WTC11 (cell line): ENCODE measurements at regions not wholly inside any gene's neighbourhood (a gene's known extent, or its start where the extent isn't known, plus 50 kb on each side); places are given as distances from the start of the nearest gene placed in this dataset.

ENCODE experiments used
- ATAC-seq: fragments of 200-7000 bp; cut with Tn5 transposase; 2 replicates; pipeline ENCODE4 v1.10.0; 2021; ENCODE audit warnings: mild to moderate bottlenecking, moderate library complexity
- CTCF ChIA-PET: fragments of 300-600 bp; sonication (Branson Sonifier 250); formaldehyde crosslinking; loops from one replicate; lab custom pipeline; 2021; ENCODE audit warnings: antibody characterized with exemption; lab: Charles Lee
- POLR2A ChIA-PET: fragments of 350-600 bp; sonication (Branson Sonifier 250); formaldehyde crosslinking; loops from one replicate; lab custom pipeline; 2021; ENCODE audit warnings: antibody characterized with exemption; lab: Charles Lee
- DNase-seq: peaks from one replicate; pipeline ENCODE4 v3.0.0; 2021; ENCODE audit warnings: low spot score
- H3K27ac Mint-ChIP-seq: 2 replicates; pipeline ENCODE4 v1.8.0; 2021; ENCODE audit warnings: mixed read lengths
- H3K27me3 Mint-ChIP-seq: 2 replicates; pipeline ENCODE4 v1.8.0; 2021; ENCODE audit warnings: low read depth, mild to moderate bottlenecking, moderate library complexity, mixed read lengths
- H3K36me3 Mint-ChIP-seq: 2 replicates; pipeline ENCODE4 v1.8.0; 2021; ENCODE audit warnings: mixed read lengths
- H3K4me1 Mint-ChIP-seq: 2 replicates; pipeline ENCODE4 v1.8.0; 2022; ENCODE audit warnings: mixed read lengths
- H3K4me3 Mint-ChIP-seq: 2 replicates; pipeline ENCODE4 v1.8.0; 2021; ENCODE audit warnings: mild to moderate bottlenecking, moderate library complexity, mixed read lengths
- H3K9me3 Mint-ChIP-seq: 2 replicates; pipeline ENCODE4 v1.8.0; 2021; ENCODE audit warnings: mixed read lengths
- AR ChIP-seq: fragments of 250-450 bp; sonication (Bioruptor Pico); IDR thresholded peaks from 2 replicates; pipeline ENCODE4 v1.9.0; 2021; ENCODE audit warnings: mild to moderate bottlenecking
- ELF4 ChIP-seq: sonication (generic); formaldehyde crosslinking; IDR thresholded peaks from 2 replicates; pipeline ENCODE4 v1.8.1; 2022; ENCODE audit warnings: low read depth, mild to moderate bottlenecking, moderate library complexity, missing genetic modification reagents
- GABPB1 ChIP-seq: sonication (generic); formaldehyde crosslinking; IDR thresholded peaks from 2 replicates; pipeline ENCODE4 v1.8.1; 2023; ENCODE audit warnings: mild to moderate bottlenecking, missing genetic modification reagents
- JAZF1 ChIP-seq: fragments of 250-450 bp; sonication (Bioruptor Pico); IDR thresholded peaks from 2 replicates; pipeline ENCODE4 v1.9.0; 2021; ENCODE audit warnings: moderate library complexity, mild to moderate bottlenecking, inconsistent platforms
- KAT7 ChIP-seq: sonication (generic); formaldehyde crosslinking; IDR thresholded peaks from 2 replicates; pipeline ENCODE4 v1.8.1; 2023; ENCODE audit warnings: missing genetic modification reagents, mild to moderate bottlenecking, borderline replicate concordance
- OVOL2 ChIP-seq: fragments of 250-450 bp; sonication (Bioruptor Pico); IDR thresholded peaks from 2 replicates; pipeline ENCODE4 v1.9.0; 2021; ENCODE audit warnings: mild to moderate bottlenecking, borderline replicate concordance
- TCF7 ChIP-seq: sonication (generic); formaldehyde crosslinking; IDR thresholded peaks from 2 replicates; pipeline ENCODE4 v1.8.0; 2022; ENCODE audit warnings: mild to moderate bottlenecking, low read depth, missing genetic modification reagents, moderate library complexity
- TEAD4 ChIP-seq: sonication (generic); formaldehyde crosslinking; IDR thresholded peaks from 2 replicates; pipeline ENCODE4 v1.8.0; 2022; ENCODE audit warnings: mild to moderate bottlenecking, missing genetic modification reagents
- ZNF396 ChIP-seq: fragments of 250-450 bp; sonication (Bioruptor Pico); IDR thresholded peaks from 2 replicates; pipeline ENCODE4 v1.8.0; 2021; ENCODE audit warnings: mild to moderate bottlenecking, moderate library complexity, borderline replicate concordance
- ZNF416 ChIP-seq: fragments of 250-450 bp; sonication (Bioruptor Pico); IDR thresholded peaks from 2 replicates; pipeline ENCODE4 v1.9.0; 2021; ENCODE audit warnings: mild to moderate bottlenecking, inconsistent platforms
- TF ChIP-seq, protein P1 (sequence below): sonication (generic); formaldehyde crosslinking; IDR thresholded peaks from 2 replicates; pipeline ENCODE4 v1.8.0; 2023; ENCODE audit warnings: mild to moderate bottlenecking, missing genetic modification reagents
- TF ChIP-seq, protein P2 (sequence below): fragments of 250-450 bp; sonication (Bioruptor Pico); conservative IDR thresholded peaks from 2 replicates; pipeline ENCODE4 v1.9.0; 2021; ENCODE audit warnings: mild to moderate bottlenecking
- TF ChIP-seq, protein P3 (sequence below): sonication (generic); formaldehyde crosslinking; IDR thresholded peaks from 2 replicates; pipeline ENCODE4 v1.8.1; 2023; ENCODE audit warnings: mild to moderate bottlenecking, missing genetic modification reagents, moderate library complexity
- TF ChIP-seq, protein P4 (sequence below): sonication (generic); formaldehyde crosslinking; IDR thresholded peaks from 2 replicates; pipeline ENCODE4 v1.8.0; 2022; ENCODE audit warnings: mild to moderate bottlenecking, missing genetic modification reagents
- TF ChIP-seq, protein P5 (sequence below): sonication (generic); formaldehyde crosslinking; IDR thresholded peaks from 2 replicates; pipeline ENCODE4 v1.8.0; 2022; ENCODE audit warnings: missing genetic modification reagents

DNA sequence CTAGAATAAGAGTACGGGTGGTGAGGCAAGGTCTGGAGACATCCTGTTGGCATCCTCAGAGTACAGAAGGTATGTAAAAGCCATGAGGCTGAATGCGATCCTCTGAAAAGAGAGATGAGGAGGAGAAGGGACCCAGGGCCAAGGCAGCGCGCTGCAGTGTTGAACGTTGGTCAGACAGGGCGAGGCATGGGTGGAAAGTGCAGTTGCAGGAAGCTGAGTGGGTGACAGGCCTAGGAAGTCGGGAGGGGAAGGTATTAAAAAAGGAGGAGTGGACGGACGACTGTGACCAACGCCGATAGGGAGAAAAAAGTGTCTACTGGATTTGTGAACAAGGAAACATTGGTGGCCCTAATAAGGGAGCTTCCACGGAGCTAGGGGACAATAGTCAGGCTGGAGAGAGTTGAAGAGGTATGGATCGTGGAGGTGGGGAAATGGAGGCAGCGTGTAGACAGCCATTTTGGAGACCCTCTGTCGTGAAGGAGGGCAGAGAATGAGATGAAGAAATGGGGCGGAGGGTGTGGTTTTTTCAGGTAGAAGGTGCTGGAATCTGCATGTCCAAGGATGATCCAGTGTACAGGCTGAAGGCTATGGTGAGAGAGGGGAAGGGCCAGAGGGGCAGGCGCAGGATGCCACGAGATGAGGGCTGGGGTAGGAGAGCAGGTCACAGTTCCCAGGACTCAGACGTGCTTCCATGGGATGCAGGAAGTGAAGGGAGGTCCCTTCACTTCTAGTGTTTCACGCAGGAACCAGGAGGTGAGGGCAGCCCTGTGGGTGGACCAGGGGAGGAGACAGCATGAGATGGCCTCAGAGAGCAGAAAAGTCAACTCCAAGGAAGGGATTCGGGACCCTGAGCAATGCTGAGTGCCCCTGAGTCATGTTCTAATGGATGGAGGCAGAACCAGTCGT is 115.9 kb downstream of the ASB7 start:
- Mint-ChIP-seq H3K36me3 (no peaks in the 10 kb centered on the region), H3K9me3 (no peaks in the 10 kb centered on the region), H3K4me3 (no peak overlapping the region), H3K27ac (no peak overlapping the region), H3K4me1 (no peaks in the 10 kb centered on the region), H3K27me3 (no peaks in the 10 kb centered on the region; the same call in 1 of the 2 replicates)
- no peak for ATAC-seq
- POLR2A ChIA-PET = no interaction called here
- TF ChIP-seq TEAD4 (no peak), ZNF396 (CRISPR knock-in tag) (no peak), ZNF416 (CRISPR knock-in tag) (no peak), GABPB1 (CRISPR knock-in tag) (no peak)
- no peak for DNase-seq
- CTCF ChIA-PET = no interaction called here

DNA sequence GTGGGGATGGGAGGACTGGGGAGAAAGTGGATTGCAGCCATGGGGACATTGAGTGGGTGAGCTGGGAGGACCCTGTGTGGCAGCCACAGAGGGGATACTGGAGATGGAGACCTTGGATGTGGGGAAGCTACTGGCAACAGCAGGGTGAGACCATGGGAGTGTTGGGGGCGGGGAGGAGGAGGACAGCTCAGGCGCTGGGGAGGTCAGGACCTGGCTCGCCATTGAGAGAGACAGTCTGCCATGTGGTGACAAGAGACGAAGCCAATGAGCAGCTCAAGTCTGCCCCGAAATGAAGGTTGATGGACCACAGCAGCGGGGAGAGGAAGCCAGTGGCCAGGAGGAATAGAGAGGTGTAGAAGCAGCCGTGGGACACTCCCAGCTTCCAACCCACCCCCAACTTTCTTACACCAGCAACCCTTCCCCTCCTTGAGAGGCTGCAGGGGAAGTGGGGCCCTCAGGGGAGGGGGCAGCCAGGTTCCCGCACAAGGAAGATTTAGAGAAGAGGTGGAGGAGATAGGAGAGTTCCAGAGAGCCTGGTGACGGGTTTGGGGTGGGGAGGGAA is 118.1 kb downstream of the ASB7 start:
- ChIA-PET CTCF (interaction anchor here (0.6 to 1.0 kb wide), 2 partner anchors 88 to 198 kb away, joined by 3 to 4 read pairs; no protein-coding TSS in a partner anchor), POLR2A (no interaction called here)
- ATAC-seq = no peak
- Mint-ChIP-seq H3K9me3 (no peaks in the 10 kb centered on the region), H3K27ac (no peak overlapping the region), H3K4me3 (no peak overlapping the region), H3K27me3 (no peaks in the 10 kb centered on the region; the same call in 1 of the 2 replicates), H3K4me1 (no peaks in the 10 kb centered on the region), H3K36me3 (no peaks in the 10 kb centered on the region)
- no peak for DNase-seq
- no peak for TF ChIP-seq ELF4 (CRISPR knock-in tag)

GRCh38 chr15:100721758-100722550 is 119.6 kb downstream of the ASB7 start:
- ATAC-seq = no peak
- H3K36me3 Mint-ChIP-seq = no peaks in the 10 kb centered on the region
- ChIA-PET POLR2A (no interaction called here), CTCF (no interaction called here)
- H3K27me3 Mint-ChIP-seq = no peaks in the 10 kb centered on the region; the same call in 1 of the 2 replicates
- no peak overlapping the region for H3K4me3 Mint-ChIP-seq
- no peaks in the 10 kb centered on the region for H3K9me3 Mint-ChIP-seq
- DNase-seq = no peak
- no peaks in the 10 kb centered on the region; the same call in 1 of the 2 replicates for H3K4me1 Mint-ChIP-seq
- no peak overlapping the region for H3K27ac Mint-ChIP-seq
- TF ChIP-seq KAT7 (CRISPR knock-in tag) (no peak), ELF4 (CRISPR knock-in tag) (no peak), TCF7 (CRISPR knock-in tag) (no peak), OVOL2 (CRISPR knock-in tag) (no peak), AR (CRISPR knock-in tag) (no peak), JAZF1 (CRISPR knock-in tag) (no peak)
- TF ChIP-seq, protein P1, sequence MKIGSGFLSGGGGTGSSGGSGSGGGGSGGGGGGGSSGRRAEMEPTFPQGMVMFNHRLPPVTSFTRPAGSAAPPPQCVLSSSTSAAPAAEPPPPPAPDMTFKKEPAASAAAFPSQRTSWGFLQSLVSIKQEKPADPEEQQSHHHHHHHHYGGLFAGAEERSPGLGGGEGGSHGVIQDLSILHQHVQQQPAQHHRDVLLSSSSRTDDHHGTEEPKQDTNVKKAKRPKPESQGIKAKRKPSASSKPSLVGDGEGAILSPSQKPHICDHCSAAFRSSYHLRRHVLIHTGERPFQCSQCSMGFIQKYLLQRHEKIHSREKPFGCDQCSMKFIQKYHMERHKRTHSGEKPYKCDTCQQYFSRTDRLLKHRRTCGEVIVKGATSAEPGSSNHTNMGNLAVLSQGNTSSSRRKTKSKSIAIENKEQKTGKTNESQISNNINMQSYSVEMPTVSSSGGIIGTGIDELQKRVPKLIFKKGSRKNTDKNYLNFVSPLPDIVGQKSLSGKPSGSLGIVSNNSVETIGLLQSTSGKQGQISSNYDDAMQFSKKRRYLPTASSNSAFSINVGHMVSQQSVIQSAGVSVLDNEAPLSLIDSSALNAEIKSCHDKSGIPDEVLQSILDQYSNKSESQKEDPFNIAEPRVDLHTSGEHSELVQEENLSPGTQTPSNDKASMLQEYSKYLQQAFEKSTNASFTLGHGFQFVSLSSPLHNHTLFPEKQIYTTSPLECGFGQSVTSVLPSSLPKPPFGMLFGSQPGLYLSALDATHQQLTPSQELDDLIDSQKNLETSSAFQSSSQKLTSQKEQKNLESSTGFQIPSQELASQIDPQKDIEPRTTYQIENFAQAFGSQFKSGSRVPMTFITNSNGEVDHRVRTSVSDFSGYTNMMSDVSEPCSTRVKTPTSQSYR (CRISPR knock-in tag) = no peak
- TF ChIP-seq, protein P2, sequence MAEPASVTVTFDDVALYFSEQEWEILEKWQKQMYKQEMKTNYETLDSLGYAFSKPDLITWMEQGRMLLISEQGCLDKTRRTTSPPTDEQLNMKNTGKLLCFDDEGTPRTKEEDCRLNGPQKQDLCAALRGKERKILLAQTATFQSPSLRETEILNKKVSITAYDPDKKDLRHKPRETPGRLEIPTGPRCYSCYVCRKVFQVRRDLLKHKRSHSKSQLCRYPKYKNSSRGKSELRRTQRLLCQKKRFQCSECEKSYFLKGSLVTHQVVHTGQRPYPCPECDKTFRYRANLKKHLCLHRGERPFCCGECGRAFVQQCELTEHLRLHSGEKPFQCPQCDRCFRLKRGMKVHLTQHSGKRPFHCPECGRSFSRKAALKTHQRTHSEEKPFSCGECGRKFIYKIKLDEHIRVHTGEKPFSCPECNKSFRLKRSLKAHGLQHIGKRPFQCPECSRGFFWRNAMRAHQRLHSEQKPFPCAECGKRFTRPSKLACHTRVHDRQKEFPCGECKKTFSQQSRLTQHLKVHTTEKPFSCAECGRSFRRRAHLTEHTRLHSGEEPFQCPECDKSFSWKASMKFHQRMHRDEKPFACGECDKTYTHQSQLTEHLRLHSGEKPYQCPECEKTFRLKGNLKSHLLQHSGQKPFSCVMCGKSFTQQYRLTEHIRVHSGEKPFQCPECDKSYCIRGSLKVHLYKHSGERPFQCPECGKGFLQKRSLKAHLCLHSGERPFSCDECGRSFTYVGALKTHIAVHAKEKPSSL (CRISPR knock-in tag) = no peak
- TF ChIP-seq, protein P3, sequence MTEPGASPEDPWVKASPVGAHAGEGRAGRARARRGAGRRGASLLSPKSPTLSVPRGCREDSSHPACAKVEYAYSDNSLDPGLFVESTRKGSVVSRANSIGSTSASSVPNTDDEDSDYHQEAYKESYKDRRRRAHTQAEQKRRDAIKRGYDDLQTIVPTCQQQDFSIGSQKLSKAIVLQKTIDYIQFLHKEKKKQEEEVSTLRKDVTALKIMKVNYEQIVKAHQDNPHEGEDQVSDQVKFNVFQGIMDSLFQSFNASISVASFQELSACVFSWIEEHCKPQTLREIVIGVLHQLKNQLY (CRISPR knock-in tag) = no peak
- TF ChIP-seq, protein P4, sequence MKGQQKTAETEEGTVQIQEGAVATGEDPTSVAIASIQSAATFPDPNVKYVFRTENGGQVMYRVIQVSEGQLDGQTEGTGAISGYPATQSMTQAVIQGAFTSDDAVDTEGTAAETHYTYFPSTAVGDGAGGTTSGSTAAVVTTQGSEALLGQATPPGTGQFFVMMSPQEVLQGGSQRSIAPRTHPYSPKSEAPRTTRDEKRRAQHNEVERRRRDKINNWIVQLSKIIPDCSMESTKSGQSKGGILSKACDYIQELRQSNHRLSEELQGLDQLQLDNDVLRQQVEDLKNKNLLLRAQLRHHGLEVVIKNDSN (CRISPR knock-in tag) = no peak
- TF ChIP-seq, protein P5, sequence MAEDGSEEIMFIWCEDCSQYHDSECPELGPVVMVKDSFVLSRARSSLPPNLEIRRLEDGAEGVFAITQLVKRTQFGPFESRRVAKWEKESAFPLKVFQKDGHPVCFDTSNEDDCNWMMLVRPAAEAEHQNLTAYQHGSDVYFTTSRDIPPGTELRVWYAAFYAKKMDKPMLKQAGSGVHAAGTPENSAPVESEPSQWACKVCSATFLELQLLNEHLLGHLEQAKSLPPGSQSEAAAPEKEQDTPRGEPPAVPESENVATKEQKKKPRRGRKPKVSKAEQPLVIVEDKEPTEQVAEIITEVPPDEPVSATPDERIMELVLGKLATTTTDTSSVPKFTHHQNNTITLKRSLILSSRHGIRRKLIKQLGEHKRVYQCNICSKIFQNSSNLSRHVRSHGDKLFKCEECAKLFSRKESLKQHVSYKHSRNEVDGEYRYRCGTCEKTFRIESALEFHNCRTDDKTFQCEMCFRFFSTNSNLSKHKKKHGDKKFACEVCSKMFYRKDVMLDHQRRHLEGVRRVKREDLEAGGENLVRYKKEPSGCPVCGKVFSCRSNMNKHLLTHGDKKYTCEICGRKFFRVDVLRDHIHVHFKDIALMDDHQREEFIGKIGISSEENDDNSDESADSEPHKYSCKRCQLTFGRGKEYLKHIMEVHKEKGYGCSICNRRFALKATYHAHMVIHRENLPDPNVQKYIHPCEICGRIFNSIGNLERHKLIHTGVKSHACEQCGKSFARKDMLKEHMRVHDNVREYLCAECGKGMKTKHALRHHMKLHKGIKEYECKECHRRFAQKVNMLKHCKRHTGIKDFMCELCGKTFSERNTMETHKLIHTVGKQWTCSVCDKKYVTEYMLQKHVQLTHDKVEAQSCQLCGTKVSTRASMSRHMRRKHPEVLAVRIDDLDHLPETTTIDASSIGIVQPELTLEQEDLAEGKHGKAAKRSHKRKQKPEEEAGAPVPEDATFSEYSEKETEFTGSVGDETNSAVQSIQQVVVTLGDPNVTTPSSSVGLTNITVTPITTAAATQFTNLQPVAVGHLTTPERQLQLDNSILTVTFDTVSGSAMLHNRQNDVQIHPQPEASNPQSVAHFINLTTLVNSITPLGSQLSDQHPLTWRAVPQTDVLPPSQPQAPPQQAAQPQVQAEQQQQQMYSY = no peak
